Hepatic stellate cell (primary cell): ENCODE measurements at regions not wholly inside any gene's neighbourhood (a gene's known extent, or its start where the extent isn't known, plus 50 kb on each side); places are given as distances from the start of the nearest gene placed in this dataset.
"Not testable (repeated sequence)": the region's sequence is repeated elsewhere in the genome, so short reads cannot be mapped to it uniquely, and the experiment has no call there.

Source experiments
- DNase-seq: peaks from one replicate; pipeline ENCODE4 v3.0.0; 2011; ENCODE audit warnings: low spot score

DNA sequence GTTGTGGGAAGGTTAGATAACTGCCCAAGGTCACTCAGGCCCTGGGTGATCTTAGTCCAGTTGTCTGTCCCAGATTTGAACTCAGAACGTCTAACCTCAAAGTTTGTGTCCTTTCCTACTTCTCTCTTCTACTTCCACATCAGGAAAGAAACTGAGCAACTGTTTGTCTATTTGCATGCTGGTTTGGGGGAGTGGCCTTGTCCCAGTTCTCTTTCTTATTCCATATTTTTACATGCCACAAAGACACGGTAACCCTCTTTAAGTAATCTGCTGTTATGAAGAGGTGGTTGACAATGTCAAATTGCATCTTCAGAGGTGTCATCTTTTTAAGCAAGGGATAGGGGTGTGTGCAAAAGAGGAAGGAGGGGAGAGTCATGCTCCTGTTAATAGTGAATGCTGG is 432.5 kb downstream of the HS3ST3B1 start:
- no peak for DNase-seq

- no peak for DNase-seq
Measured at GRCh38 chr17:14732211-14732610, 431.3 kb downstream of the HS3ST3B1 start.

GRCh38 chr17:14731591-14731990 is 430.7 kb downstream of the HS3ST3B1 start:
- DNase-seq, result no peak

- DNase-seq, result no peak
Measured at GRCh38 chr17:14730821-14731220, 429.9 kb downstream of the HS3ST3B1 start.

DNA sequence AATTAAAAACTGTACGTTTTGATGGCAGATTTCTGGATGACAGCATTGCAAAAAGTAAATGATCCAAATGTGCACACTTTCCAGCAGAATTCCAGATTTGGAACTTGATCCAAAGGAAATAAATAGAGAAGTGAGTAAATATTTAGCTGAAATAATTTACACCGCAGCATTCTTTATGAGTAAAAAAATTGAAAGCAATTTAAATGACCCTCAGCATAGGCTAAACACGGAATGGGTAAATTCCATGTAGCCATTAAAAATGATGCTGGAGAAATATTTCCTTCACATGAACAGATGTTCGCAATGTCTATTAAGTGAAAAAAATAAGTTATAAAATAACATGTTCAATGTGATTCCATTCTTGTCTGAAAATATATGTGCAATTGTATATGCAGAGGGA is 424.8 kb downstream of the HS3ST3B1 start:
- no peak for DNase-seq

DNA sequence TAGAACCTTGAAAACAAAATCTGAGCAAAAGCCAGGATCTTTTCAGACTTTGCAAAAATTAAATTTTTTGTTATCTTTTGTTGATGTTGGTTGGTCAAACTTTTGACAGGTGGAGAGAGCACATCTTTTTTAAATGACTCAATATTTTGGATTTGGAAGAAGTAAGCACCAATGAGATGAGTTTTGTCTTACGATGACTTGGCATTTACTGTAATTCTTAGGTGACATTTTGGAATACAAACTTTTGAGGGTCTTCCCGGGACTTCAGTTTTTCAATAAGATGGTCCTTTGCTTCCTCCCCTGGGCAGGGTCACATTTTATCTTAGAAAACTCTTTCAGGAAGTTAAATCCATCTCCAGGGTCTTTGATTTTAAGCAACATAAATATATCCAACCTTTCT is 423.9 kb downstream of the HS3ST3B1 start:
- no peak for DNase-seq

GRCh38 chr17:14723349-14723748 is 422.5 kb downstream of the HS3ST3B1 start:
- DNase-seq, result not testable (repeated sequence)

GRCh38 chr17:14719942-14720341 is 419.1 kb downstream of the HS3ST3B1 start:
- no peak for DNase-seq

- DNase-seq, result no peak
Measured at GRCh38 chr17:14717859-14718258, 417.0 kb downstream of the HS3ST3B1 start.

DNA sequence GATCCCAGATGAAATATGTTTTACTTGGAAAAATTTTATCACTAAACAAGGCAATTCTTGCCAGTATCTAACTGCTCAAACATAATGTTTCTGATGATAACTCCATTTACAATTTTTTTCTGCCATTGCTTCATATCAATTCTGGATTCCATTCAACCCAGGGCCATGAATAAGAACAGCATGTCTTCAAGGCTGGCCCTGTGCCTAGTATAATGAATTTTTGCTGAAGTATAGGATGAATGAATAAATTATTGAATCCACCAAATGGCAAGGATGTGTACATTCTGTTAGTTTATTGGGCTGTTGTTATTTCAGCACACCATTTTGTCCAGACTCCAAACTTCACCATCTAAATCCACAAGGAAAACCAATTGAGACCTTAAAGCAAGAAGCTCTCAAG is 414.7 kb downstream of the HS3ST3B1 start:
- DNase-seq, result no peak

DNA sequence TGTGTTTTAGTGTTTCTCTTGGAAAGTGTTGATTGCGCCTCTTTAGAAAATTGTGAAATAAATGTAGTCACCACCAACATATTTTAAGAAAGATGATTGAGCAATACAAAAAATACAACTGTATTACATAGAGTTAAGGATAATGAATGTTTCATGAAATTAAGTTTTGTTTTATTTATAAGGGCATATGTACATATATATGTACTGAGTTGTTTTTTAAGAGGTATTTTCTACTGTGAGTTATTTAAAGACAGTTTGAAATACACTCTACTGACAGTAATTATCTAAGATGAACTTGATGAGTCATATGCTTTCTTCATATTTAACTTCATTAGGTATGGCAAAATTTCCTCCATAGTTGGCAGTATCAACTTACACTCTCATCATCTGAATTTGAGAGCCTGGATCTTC is 411.7 kb downstream of the HS3ST3B1 start:
- no peak for DNase-seq

DNA sequence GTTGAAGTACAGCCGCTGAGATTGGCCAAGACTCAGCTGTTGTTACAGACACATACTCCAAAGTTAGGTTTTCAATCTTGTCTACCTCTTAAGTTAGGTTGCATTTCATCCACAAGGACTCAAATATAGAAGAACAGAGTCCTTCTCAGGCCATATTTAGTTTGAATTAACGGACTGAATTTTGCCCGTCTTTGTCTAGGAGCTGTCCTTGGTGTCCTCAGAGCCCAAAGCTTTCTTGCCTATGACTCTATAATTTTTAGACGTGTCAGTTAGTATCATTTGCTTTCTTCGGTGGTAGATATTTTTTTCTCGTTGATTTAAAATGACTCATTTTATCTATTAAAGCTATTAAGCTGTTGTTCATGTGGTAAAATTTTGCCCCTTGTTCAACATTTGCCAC is 403.2 kb downstream of the HS3ST3B1 start:
- DNase-seq, result no peak

- DNase-seq, result no peak
Measured at GRCh38 chr17:14701886-14702285, 401.0 kb downstream of the HS3ST3B1 start.

DNA sequence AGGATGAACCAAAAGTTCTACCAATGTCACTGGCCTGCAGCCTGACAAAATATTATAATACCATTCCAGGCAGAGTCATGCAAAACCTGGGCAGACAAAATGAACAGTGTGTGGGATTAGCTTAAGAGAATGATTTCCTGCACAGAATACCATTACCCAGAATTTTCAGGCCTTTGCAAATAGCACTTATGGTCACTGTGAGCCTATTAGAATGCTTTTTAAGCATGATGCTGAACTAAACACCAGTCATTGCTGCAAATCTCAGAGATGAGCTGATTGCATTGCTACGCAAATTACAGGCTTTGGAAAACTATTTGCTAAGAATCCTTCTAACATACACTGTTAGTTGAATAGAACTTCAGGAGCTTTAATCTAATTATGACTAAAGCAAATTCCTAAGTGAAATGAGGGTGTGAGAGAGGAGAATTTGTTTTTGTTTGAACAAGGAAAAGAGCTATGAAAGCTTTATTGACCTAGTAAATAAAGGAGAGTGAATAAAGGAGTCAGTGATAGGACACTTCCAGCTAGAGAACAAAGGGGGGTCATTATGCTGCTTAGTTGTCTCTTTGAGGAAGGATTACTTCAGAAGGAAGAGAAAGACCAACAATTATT is 398.8 kb downstream of the HS3ST3B1 start:
- no peak for DNase-seq

GRCh38 chr17:14693382-14693781 is 392.5 kb downstream of the HS3ST3B1 start:
- DNase-seq, result no peak

GRCh38 chr17:14690704-14691103 is 389.8 kb downstream of the HS3ST3B1 start:
- no peak for DNase-seq

GRCh38 chr17:14688134-14688533 is 387.3 kb downstream of the HS3ST3B1 start:
- no peak for DNase-seq

DNA sequence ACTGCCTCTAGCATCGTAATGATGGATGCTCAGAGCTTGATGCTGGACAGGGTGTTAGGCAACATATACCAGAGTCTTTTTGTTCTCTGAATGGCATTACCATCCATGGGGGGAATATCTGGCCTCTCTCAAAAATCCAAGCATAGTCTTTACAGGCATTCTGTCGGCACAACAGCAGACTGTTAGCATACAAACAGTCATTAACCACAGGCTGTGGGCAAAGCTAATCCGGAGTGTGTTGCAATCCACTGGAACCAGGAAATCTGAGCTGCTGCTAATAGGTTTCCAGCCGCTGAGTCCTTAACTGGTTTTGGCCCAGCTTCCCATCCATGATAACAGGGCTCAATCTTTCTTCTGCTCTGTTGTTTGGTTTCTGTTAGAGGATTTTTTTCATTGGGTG is 371.9 kb downstream of the HS3ST3B1 start:
- no peak for DNase-seq

DNA sequence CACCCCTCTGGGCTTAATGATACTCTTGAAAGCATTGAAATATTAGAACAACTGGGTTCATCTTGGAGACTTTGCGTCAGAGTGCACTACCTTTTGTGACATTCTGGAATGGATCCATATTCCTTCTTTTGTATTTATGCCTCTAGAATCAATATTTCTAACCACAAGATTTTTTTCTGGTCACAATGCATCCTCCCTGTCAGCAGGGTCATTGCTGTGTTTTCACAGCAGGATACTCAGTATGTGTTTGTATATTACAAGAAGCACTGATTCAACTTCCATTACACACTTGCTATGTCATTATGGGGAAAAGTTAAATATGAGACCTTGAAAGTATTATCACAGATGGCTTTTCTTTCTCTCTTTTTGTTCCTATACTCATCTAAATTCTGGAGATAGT is 370.0 kb downstream of the HS3ST3B1 start:
- no peak for DNase-seq

DNA sequence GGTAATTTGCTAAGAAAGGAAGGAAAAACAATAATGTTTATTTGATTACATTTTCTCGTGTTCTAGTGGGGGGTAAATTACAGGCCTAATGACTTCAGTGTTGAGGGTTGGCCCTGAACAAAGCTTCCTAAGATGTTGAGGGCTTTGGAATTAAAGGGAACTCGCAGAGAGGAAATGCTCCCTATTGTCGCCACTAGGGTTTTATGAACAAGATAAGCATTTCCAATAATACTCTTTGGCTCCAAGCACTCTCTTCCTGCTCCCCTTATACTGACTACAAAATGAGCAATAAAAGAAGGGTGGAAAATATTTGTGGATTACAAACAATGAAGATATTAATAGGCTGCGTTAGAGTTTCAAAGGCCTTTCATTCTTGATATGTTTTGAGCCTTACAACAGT is 363.6 kb downstream of the HS3ST3B1 start:
- DNase-seq, result no peak

GRCh38 chr17:14641117-14641516 is 340.2 kb downstream of the HS3ST3B1 start:
- DNase-seq, result no peak

GRCh38 chr17:14637260-14637659 is 336.4 kb downstream of the HS3ST3B1 start:
- DNase-seq, result no peak

GRCh38 chr17:14630621-14631020 is 329.7 kb downstream of the HS3ST3B1 start:
- no peak for DNase-seq

- no peak for DNase-seq
Measured at GRCh38 chr17:14630046-14630445, 329.2 kb downstream of the HS3ST3B1 start.

GRCh38 chr17:14622615-14623101 is 321.8 kb downstream of the HS3ST3B1 start:
- DNase-seq, result no peak
